ENCODE measurements at regions not wholly inside any gene's neighbourhood (a gene's known extent, or its start where the extent isn't known, plus 50 kb on each side); places are given as distances from the start of the nearest gene placed in this dataset.

DNA sequence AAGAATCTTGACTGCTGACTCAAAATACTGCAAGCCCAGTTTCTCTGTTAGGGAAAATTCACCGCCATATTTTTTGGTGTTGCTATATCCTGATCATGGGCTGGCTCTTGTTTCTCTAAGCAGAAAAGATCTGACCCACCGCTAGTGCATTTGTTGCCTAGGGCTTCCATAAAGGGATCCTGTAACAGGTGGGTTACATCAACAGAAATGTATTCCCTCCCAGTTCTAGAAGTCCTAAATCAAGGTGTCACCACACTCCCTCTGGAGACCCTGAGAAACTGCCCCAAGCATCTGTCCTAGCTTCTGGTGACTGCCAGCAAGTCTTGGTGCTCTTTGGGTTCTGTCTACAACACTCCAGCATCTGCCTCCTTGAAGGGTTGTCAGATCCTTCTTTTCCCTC lies 99.7 kb downstream of the MAF start:
- Histone ChIP-seq H3K9me2 (replicated peaks; ENCODE audit: insufficient read depth, low read length) (no peaks in the 10 kb centered on the region), H3K4me2 (ENCODE audit: low read depth, low read length) (no peak overlapping the region), H4K20me1 (ENCODE audit: insufficient read depth, low read length) (no peaks in the 10 kb centered on the region), H3K4me1 (ENCODE audit: low read length) (no peaks in the 10 kb centered on the region), H2AFZ (ENCODE audit: low read length) (no peak overlapping the region), H3F3A (ENCODE audit: insufficient read depth, low read length) (no peaks in the 10 kb centered on the region), H3K4me3 (ENCODE audit: low read length) (no peak overlapping the region), H3K79me2 (ENCODE audit: low read length) (no peaks in the 10 kb centered on the region), H3K27me3 (replicated peaks; ENCODE audit: insufficient read depth, low read length) (no peaks in the 10 kb centered on the region), H3K9ac (ENCODE audit: low read length) (no peak overlapping the region), H3K36me3 (replicated peaks; ENCODE audit: insufficient read depth, low read length) (no peaks in the 10 kb centered on the region), H3K27ac (ENCODE audit: low read length) (no peak overlapping the region), H3K9me3 (replicated peaks; ENCODE audit: insufficient read depth, low read length) (no peaks in the 10 kb centered on the region)
- TF ChIP-seq EZH2 (optimal IDR thresholded peaks at IDR 0.05; ENCODE audit: low read depth, low read length) (no peak), CTCF (IDR thresholded peaks at IDR 0.05; ENCODE audit: low read length) (no peak), EZH2phosphoT487 (IDR thresholded peaks at IDR 0.05; ENCODE audit: low read length) (no peak)
- DNase-seq: no peak

- Histone ChIP-seq H4K20me1 (ENCODE audit: insufficient read depth, low read length) (no peaks in the 10 kb centered on the region), H3K9me2 (replicated peaks; ENCODE audit: insufficient read depth, low read length) (no peaks in the 10 kb centered on the region), H3K4me2 (ENCODE audit: low read depth, low read length) (no peak overlapping the region), H3K27ac (ENCODE audit: low read length) (no peak overlapping the region), H3K27me3 (replicated peaks; ENCODE audit: insufficient read depth, low read length) (no peaks in the 10 kb centered on the region), H2AFZ (ENCODE audit: low read length) (no peak overlapping the region), H3K4me3 (ENCODE audit: low read length) (no peak overlapping the region), H3K36me3 (replicated peaks; ENCODE audit: insufficient read depth, low read length) (no peaks in the 10 kb centered on the region), H3K79me2 (ENCODE audit: low read length) (no peaks in the 10 kb centered on the region), H3K9ac (ENCODE audit: low read length) (no peak overlapping the region), H3F3A (ENCODE audit: insufficient read depth, low read length) (no peaks in the 10 kb centered on the region), H3K4me1 (ENCODE audit: low read length) (no peaks in the 10 kb centered on the region), H3K9me3 (replicated peaks; ENCODE audit: insufficient read depth, low read length) (no peaks in the 10 kb centered on the region)
- no peak for TF ChIP-seq EZH2 (optimal IDR thresholded peaks at IDR 0.05; ENCODE audit: low read depth, low read length)
- TF ChIP-seq EZH2phosphoT487 (IDR thresholded peaks at IDR 0.05; ENCODE audit: low read length): no peak
- TF ChIP-seq CTCF (IDR thresholded peaks at IDR 0.05; ENCODE audit: low read length): no peak
- no peak for DNase-seq
These were observed 100.3 kb downstream of the MAF start for GRCh38 chr16:79500286-79500685.

DNA sequence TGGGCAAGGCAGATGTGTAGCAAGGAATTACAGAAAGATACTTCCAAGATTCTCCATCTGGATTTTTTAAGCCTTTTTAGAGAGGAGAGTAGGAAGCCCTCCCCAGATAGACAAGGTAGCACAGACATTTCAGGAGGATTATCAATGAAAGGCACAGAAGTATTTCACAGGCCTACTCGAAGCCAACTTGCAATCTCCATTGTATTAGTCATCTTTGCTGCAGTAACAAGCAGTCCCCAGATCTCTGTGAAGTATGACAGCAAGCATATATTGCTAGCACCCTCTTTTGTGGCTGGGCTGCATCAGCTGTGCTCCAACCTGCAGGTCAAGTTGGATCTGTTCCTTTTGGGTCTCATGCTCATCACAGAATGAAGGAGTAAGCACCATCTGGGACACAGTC lies 101.6 kb downstream of the MAF start:
- no peaks in the 10 kb centered on the region for H3K9me2 ChIP-seq (replicated peaks; ENCODE audit: insufficient read depth, low read length)
- H3K27me3 ChIP-seq (replicated peaks; ENCODE audit: insufficient read depth, low read length): no peaks in the 10 kb centered on the region
- no peak for DNase-seq
- no peaks in the 10 kb centered on the region for H3F3A ChIP-seq (ENCODE audit: insufficient read depth, low read length)
- H3K9ac ChIP-seq (ENCODE audit: low read length): no peak overlapping the region
- H3K4me3 ChIP-seq (ENCODE audit: low read length): no peak overlapping the region
- H3K79me2 ChIP-seq (ENCODE audit: low read length): no peaks in the 10 kb centered on the region
- no peak overlapping the region for H3K27ac ChIP-seq (ENCODE audit: low read length)
- TF ChIP-seq EZH2 (optimal IDR thresholded peaks at IDR 0.05; ENCODE audit: low read depth, low read length) (no peak), EZH2phosphoT487 (IDR thresholded peaks at IDR 0.05; ENCODE audit: low read length) (no peak), CTCF (IDR thresholded peaks at IDR 0.05; ENCODE audit: low read length) (no peak)
- no peak overlapping the region for H2AFZ ChIP-seq (ENCODE audit: low read length)
- no peaks in the 10 kb centered on the region for H3K36me3 ChIP-seq (replicated peaks; ENCODE audit: insufficient read depth, low read length)
- H3K9me3 ChIP-seq (replicated peaks; ENCODE audit: insufficient read depth, low read length): no peaks in the 10 kb centered on the region
- no peak overlapping the region for H3K4me2 ChIP-seq (ENCODE audit: low read depth, low read length)
- H4K20me1 ChIP-seq (ENCODE audit: insufficient read depth, low read length): no peaks in the 10 kb centered on the region
- no peaks in the 10 kb centered on the region for H3K4me1 ChIP-seq (ENCODE audit: low read length)

All from MM.1S (cell line).